SK-N-SH (cell line): ENCODE measurements at regions not wholly inside any gene's neighbourhood (a gene's known extent, or its start where the extent isn't known, plus 50 kb on each side); places are given as distances from the start of the nearest gene placed in this dataset.
"Not testable (repeated sequence)": the region's sequence is repeated elsewhere in the genome, so short reads cannot be mapped to it uniquely, and the experiment has no call there.

Experiments used
- CTCF ChIA-PET: fragments of 300-600, 350-600 bp; formaldehyde crosslinking; extraction: SDS; loops from one replicate; lab custom pipeline; 2021; lab: Yijun Ruan, JAX
- POLR2A ChIA-PET: fragments of 350-600 bp; sonication (Branson Sonifier 250); formaldehyde crosslinking; extraction: SDS; loops from one replicate; lab custom pipeline; 2020; ENCODE audit warnings: antibody characterized with exemption, inconsistent platforms; lab: Yijun Ruan, JAX
- DNase-seq: peaks from one replicate; pipeline ENCODE4 v3.0.0; 2012
- H2AFZ ChIP-seq: fragments of 200-600 bp; sonication (generic); 2 replicates; pipeline ENCODE4 v1.8.1; 2016; ENCODE audit warnings: antibody characterized with exemption, mild to moderate bottlenecking, low read depth
- H3F3A ChIP-seq: fragments of 200-600 bp; sonication (generic); replicated peaks from 2 replicates; pipeline ENCODE3; 2016; ENCODE audit warnings: antibody characterized with exemption, mild to moderate bottlenecking; ENCODE audit not compliant: insufficient read depth
- H3K27ac ChIP-seq, 2 experiments: fragments of 200-500 bp in 1 of 2; fragments of 200-600 bp in 1 of 2; sonication (Bioruptor generic) in 1 of 2; sonication (generic), shearing (Covaris generic) in 1 of 2; 2 replicates each; pipeline versions ENCODE4 v1.5.1 to v1.6.1; 2014 to 2016; ENCODE audit warnings: low read depth in 2 of 2, inconsistent platforms in 1 of 2, low read length in 1 of 2, mild to moderate bottlenecking in 1 of 2, mixed read lengths in 1 of 2
- H3K27me3 ChIP-seq: fragments of 200-600 bp; sonication (generic), shearing (Covaris generic); 2 replicates; pipeline ENCODE4 v1.6.1; 2016; ENCODE audit warnings: mixed run types; ENCODE audit not compliant: insufficient read depth
- H3K36me3 ChIP-seq, 2 experiments: fragments of 200-500 bp in 1 of 2; fragments of 200-600 bp in 1 of 2; sonication (Bioruptor generic) in 1 of 2; sonication (generic) in 1 of 2; replicated peaks in 1 of 2; 2 replicates each; pipeline versions ENCODE3 to v1.5.1; 2014 to 2016; ENCODE audit warnings: low read length in 1 of 2, mild to moderate bottlenecking in 1 of 2; ENCODE audit not compliant: insufficient read depth in 2 of 2, control insufficient read depth in 1 of 2
- H3K4me1 ChIP-seq, 2 experiments: fragments of 200-500 bp in 1 of 2; fragments of 200-600 bp in 1 of 2; sonication (Bioruptor generic) in 1 of 2; sonication (generic), shearing (Covaris generic) in 1 of 2; 2 replicates each; pipeline versions ENCODE4 v1.5.1 to v1.6.1; 2014 to 2016; ENCODE audit warnings: low read depth in 1 of 2, low read length in 1 of 2, mixed run types in 1 of 2; ENCODE audit not compliant: insufficient read depth in 2 of 2, control insufficient read depth in 1 of 2
- H3K4me2 ChIP-seq: fragments of 200-600 bp; sonication (generic), shearing (Covaris generic); 2 replicates; pipeline ENCODE4 v1.6.1; 2017; ENCODE audit warnings: mixed run types
- H3K4me3 ChIP-seq, 2 experiments: fragments of 200-500 bp in 1 of 2; fragments of 200-600 bp in 1 of 2; sonication (Bioruptor generic) in 1 of 2; sonication (generic), shearing (Covaris generic) in 1 of 2; 2 replicates each; pipeline versions ENCODE4 v1.5.1 to v1.8.1; 2014 to 2016; ENCODE audit warnings: low read depth in 2 of 2, inconsistent platforms in 1 of 2, low read length in 1 of 2, mild to moderate bottlenecking in 1 of 2, mixed read lengths in 1 of 2, moderate library complexity in 1 of 2
- H3K79me2 ChIP-seq: fragments of 200-600 bp; sonication (generic); 2 replicates; pipeline ENCODE4 v1.8.1; 2017; ENCODE audit warnings: mild to moderate bottlenecking; ENCODE audit not compliant: insufficient read depth
- H3K9ac ChIP-seq: fragments of 200-600 bp; sonication (generic); 2 replicates; pipeline ENCODE4 v1.6.1; 2017; ENCODE audit warnings: mixed run types
- H3K9me2 ChIP-seq: fragments of 200-600 bp; sonication (generic); 2 replicates; pipeline ENCODE4 v1.6.1; 2017; ENCODE audit warnings: mixed run types
- H3K9me3 ChIP-seq: fragments of 200-600 bp; sonication (generic); 2 replicates; pipeline ENCODE4 v1.6.1; 2017; ENCODE audit warnings: mixed run types, mild to moderate bottlenecking, moderate library complexity
- H4K20me1 ChIP-seq: fragments of 200-600 bp; sonication (generic); 2 replicates; pipeline ENCODE4 v1.6.1; 2017; ENCODE audit warnings: mild to moderate bottlenecking, mixed run types; ENCODE audit not compliant: insufficient read depth
- CHD2 ChIP-seq: fragments of 150-350 bp; IDR thresholded peaks from 2 replicates; pipeline ENCODE4 v1.6.1; 2018; ENCODE audit warnings: low read length; ENCODE audit not compliant: partially characterized antibody
- ELF1 ChIP-seq: IDR thresholded peaks from 2 replicates; pipeline ENCODE4 v1.4.0; 2012
- EZH2phosphoT487 ChIP-seq: fragments of 200-600 bp; sonication (generic); IDR thresholded peaks from 2 replicates; pipeline ENCODE4 v1.6.1; 2017; ENCODE audit warnings: low read depth, mixed run types, mild to moderate bottlenecking, antibody characterized with exemption, moderate library complexity, borderline replicate concordance
- FOXJ3 ChIP-seq: sonication (generic); formaldehyde crosslinking; IDR thresholded peaks from 2 replicates; pipeline ENCODE4 v1.5.1; 2020; ENCODE audit warnings: mild to moderate bottlenecking, missing genetic modification reagents
- GATA2 ChIP-seq: sonication (generic); formaldehyde crosslinking; IDR thresholded peaks from 2 replicates; pipeline ENCODE4 v1.5.0; 2020; ENCODE audit warnings: mild to moderate bottlenecking, missing genetic modification reagents
- MEF2A ChIP-seq: IDR thresholded peaks from 2 replicates; pipeline ENCODE4 v1.4.0; 2012; ENCODE audit warnings: low read depth, borderline replicate concordance
- MXI1 ChIP-seq: IDR thresholded peaks from 2 replicates; pipeline ENCODE4 v1.6.1; 2012; ENCODE audit warnings: mild to moderate bottlenecking, low read depth, low read length, improper control_type of control experiment
- NFIC ChIP-seq: IDR thresholded peaks from 2 replicates; pipeline ENCODE4 v1.4.0; 2012; ENCODE audit warnings: borderline replicate concordance
- NRF1 ChIP-seq: IDR thresholded peaks from 2 replicates; pipeline ENCODE4 v1.6.1; 2012; ENCODE audit warnings: low read depth, mild to moderate bottlenecking, low read length
- POLR2AphosphoS5 ChIP-seq: IDR thresholded peaks from 2 replicates; pipeline ENCODE4 v1.6.1; 2012; ENCODE audit warnings: low read depth, low read length
- RXRA ChIP-seq: IDR thresholded peaks from 2 replicates; pipeline ENCODE4 v1.4.0; 2012; ENCODE audit warnings: low read depth, mild to moderate bottlenecking, borderline replicate concordance
- SIN3A ChIP-seq: IDR thresholded peaks from 2 replicates; pipeline ENCODE4 v1.6.1; 2012; ENCODE audit warnings: low read depth, mild to moderate bottlenecking, low read length, moderate library complexity, borderline replicate concordance
- SMC3 ChIP-seq: IDR thresholded peaks from 2 replicates; pipeline ENCODE4 v1.6.1; 2012; ENCODE audit warnings: low read depth, low read length, improper control_type of control experiment
- TCF12 ChIP-seq: IDR thresholded peaks from 2 replicates; pipeline ENCODE4 v1.4.0; 2012
- USF2 ChIP-seq: fragments of 150-350 bp; IDR thresholded peaks from 2 replicates; pipeline ENCODE4 v1.6.1; 2017; ENCODE audit warnings: antibody characterized with exemption, low read length, low read depth, borderline replicate concordance
- ZBTB33 ChIP-seq: IDR thresholded peaks from 2 replicates; pipeline ENCODE4 v1.4.0; 2012; ENCODE audit warnings: low read depth, borderline replicate concordance
- WGBS: methylation state at CpG from one replicate; pipeline ENCODE4 v1.1.6; 2017; ENCODE audit warnings: low lambda C conversion rate; 5-methylcytosine and 5-hydroxymethylcytosine counted together
- TF ChIP-seq, protein P1 (sequence below): IDR thresholded peaks from 2 replicates; pipeline ENCODE4; 2012

GRCh38 chr7:110320285-110320684, 770.6 kb upstream of the LRRN3 start:
- H3K27ac ChIP-seq, H3K79me2 ChIP-seq, H3K4me2 ChIP-seq, H3K27me3 ChIP-seq, H3K4me1 ChIP-seq, H3K4me3 ChIP-seq, H3K36me3 ChIP-seq, H3K9me3 ChIP-seq, DNase-seq, H3K9me2 ChIP-seq, H2AFZ ChIP-seq, H3F3A ChIP-seq, CTCF ChIA-PET, H3K9ac ChIP-seq, POLR2A ChIA-PET, H4K20me1 ChIP-seq: not testable (repeated sequence)
- WGBS: 31% methylated on average over 5 of the region's 5 CpGs

GRCh38 chr7:110322796-110323195, 768.1 kb upstream of the LRRN3 start:
- Histone ChIP-seq H3K9me2 (no peaks in the 10 kb centered on the region), H3K4me1 (no peaks in the 10 kb centered on the region), H3K4me2 (no peak overlapping the region), H3F3A (no peaks in the 10 kb centered on the region), H3K9ac (no peak overlapping the region), H4K20me1 (no peaks in the 10 kb centered on the region), H2AFZ (no peak overlapping the region), H3K36me3 (no peaks in the 10 kb centered on the region), H3K9me3 (no peaks in the 10 kb centered on the region), H3K27ac (no peak overlapping the region), H3K27me3 (no peaks in the 10 kb centered on the region), H3K4me3 (no peak overlapping the region), H3K79me2 (no peaks in the 10 kb centered on the region)
- no peak for TF ChIP-seq MXI1
- TF ChIP-seq ELF1: no peak
- no peak for TF ChIP-seq GATA2 (CRISPR knock-in tag)
- TF ChIP-seq NRF1: no peak
- no peak for TF ChIP-seq RXRA
- no peak for TF ChIP-seq SIN3A
- TF ChIP-seq EZH2phosphoT487: no peak
- TF ChIP-seq SMC3: no peak
- TF ChIP-seq MEF2A: no peak
- TF ChIP-seq USF2: no peak
- TF ChIP-seq NFIC: no peak
- TF ChIP-seq, protein P1, sequence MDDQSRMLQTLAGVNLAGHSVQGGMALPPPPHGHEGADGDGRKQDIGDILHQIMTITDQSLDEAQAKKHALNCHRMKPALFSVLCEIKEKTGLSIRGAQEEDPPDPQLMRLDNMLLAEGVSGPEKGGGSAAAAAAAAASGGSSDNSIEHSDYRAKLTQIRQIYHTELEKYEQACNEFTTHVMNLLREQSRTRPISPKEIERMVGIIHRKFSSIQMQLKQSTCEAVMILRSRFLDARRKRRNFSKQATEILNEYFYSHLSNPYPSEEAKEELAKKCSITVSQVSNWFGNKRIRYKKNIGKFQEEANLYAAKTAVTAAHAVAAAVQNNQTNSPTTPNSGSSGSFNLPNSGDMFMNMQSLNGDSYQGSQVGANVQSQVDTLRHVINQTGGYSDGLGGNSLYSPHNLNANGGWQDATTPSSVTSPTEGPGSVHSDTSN: no peak
- no peak for TF ChIP-seq ZBTB33
- TF ChIP-seq CHD2: no peak
- no peak for TF ChIP-seq FOXJ3 (CRISPR knock-in tag)
- TF ChIP-seq TCF12: no peak
- TF ChIP-seq POLR2AphosphoS5: no peak
- ChIA-PET POLR2A (no interaction called here), CTCF (no interaction called here)
- no peak for DNase-seq
- WGBS: 11% methylated on average over 2 of the region's 2 CpGs
